Loucy (cell line): ENCODE measurements at regions not wholly inside any gene's neighbourhood (a gene's known extent, or its start where the extent isn't known, plus 50 kb on each side); places are given as distances from the start of the nearest gene placed in this dataset.

Experiments used
- H2AFZ ChIP-seq: fragments of 200-600 bp; sonication (generic); 2 replicates; pipeline ENCODE4 v1.6.0; 2016; ENCODE audit warnings: antibody characterized with exemption, mild to moderate bottlenecking, low read length, moderate library complexity
- H3F3A ChIP-seq: fragments of 200-600 bp; 2 replicates; pipeline ENCODE4 v1.6.0; 2016; ENCODE audit warnings: antibody characterized with exemption, low read depth, mild to moderate bottlenecking
- H3K27me3 ChIP-seq: fragments of 200-600 bp; sonication (generic); 2 replicates; pipeline ENCODE4 v1.6.1; 2014; ENCODE audit warnings: low read length, mild to moderate bottlenecking; ENCODE audit not compliant: insufficient read depth, poor library complexity, severe bottlenecking
- H3K36me3 ChIP-seq: fragments of 200-600 bp; sonication (generic); 2 replicates; pipeline ENCODE4 v1.6.1; 2016; ENCODE audit warnings: low read length; ENCODE audit not compliant: insufficient read depth
- H3K4me1 ChIP-seq: fragments of 200-600 bp; sonication (generic); 2 replicates; pipeline ENCODE4 v1.5.1; 2014; ENCODE audit warnings: low read length, mild to moderate bottlenecking; ENCODE audit not compliant: insufficient read depth, poor library complexity, severe bottlenecking
- H3K4me2 ChIP-seq: fragments of 200-600 bp; sonication (generic); 2 replicates; pipeline ENCODE4 v1.6.0; 2014; ENCODE audit warnings: antibody characterized with exemption, low read length, low read depth, mild to moderate bottlenecking; ENCODE audit not compliant: poor library complexity, severe bottlenecking
- H3K4me3 ChIP-seq: fragments of 200-600 bp; sonication (generic); 2 replicates; pipeline ENCODE4 v1.5.1; 2014; ENCODE audit warnings: low read length, mild to moderate bottlenecking, mixed read lengths; ENCODE audit not compliant: poor library complexity, severe bottlenecking
- H3K79me2 ChIP-seq: fragments of 200-600 bp; sonication (generic); 2 replicates; pipeline ENCODE4 v1.6.1; 2014; ENCODE audit warnings: low read length; ENCODE audit not compliant: insufficient read depth
- H3K9ac ChIP-seq: fragments of 200-600 bp; sonication (generic); 2 replicates; pipeline ENCODE4 v1.6.0; 2014; ENCODE audit warnings: mild to moderate bottlenecking, low read depth, low read length, moderate library complexity; ENCODE audit not compliant: poor library complexity, severe bottlenecking
- H3K9me2 ChIP-seq: fragments of 200-600 bp; sonication (generic); replicated peaks from 2 replicates; pipeline ENCODE4 v1.6.1; 2016; ENCODE audit warnings: low read depth, low read length, mixed read lengths
- H3K9me3 ChIP-seq: fragments of 200-600 bp; sonication (generic); 2 replicates; pipeline ENCODE4 v1.6.1; 2014; ENCODE audit warnings: mild to moderate bottlenecking, antibody characterized with exemption, low read length, low read depth; ENCODE audit not compliant: insufficient read depth
- H4K20me1 ChIP-seq: fragments of 200-600 bp; sonication (generic); 2 replicates; pipeline ENCODE4 v1.6.0; 2014; ENCODE audit warnings: antibody characterized with exemption, low read length, mild to moderate bottlenecking; ENCODE audit not compliant: insufficient read depth, poor library complexity, severe bottlenecking
- CTCF ChIP-seq: fragments of 200-600 bp; sonication (generic); conservative IDR thresholded peaks from 2 replicates; pipeline ENCODE4 v1.5.1; 2014; ENCODE audit warnings: mild to moderate bottlenecking, antibody characterized with exemption, low read length
- EZH2phosphoT487 ChIP-seq: fragments of 200-600 bp; IDR thresholded peaks from 2 replicates; pipeline ENCODE4 v1.6.1; 2018; ENCODE audit warnings: antibody characterized with exemption, mild to moderate bottlenecking, moderate library complexity, borderline replicate concordance

DNA sequence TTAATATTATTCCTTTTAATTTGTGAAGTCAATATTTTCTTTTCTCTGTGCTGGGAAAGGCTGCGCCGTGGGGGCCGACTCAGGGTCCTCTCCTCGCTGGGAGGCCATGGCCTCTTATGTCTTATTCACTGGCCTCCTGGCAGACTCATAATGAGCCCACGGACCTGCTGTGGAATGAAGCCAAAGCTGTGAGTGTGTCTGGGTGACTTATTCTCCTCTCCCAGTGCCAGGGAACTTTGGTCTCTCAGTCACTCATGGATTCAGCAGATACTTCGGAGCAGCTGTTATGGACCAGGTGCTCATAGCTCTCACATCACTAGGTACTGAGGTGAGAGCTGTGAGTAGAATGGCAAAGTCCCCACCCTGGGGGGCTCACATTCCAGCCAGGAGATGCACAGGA is 297.6 kb downstream of the CDH26 start:
- TF ChIP-seq CTCF (no peak), EZH2phosphoT487 (no peak)
- H3K9me2 ChIP-seq: no peaks in the 10 kb centered on the region
- no peaks in the 10 kb centered on the region for H3K36me3 ChIP-seq
- no peak overlapping the region for H2AFZ ChIP-seq
- no peaks in the 10 kb centered on the region for H4K20me1 ChIP-seq
- peaks cover 9% of the 10 kb centered on the region for H3K4me1 ChIP-seq
- no peak overlapping the region for H3K4me2 ChIP-seq
- no peak overlapping the region for H3K4me3 ChIP-seq
- no peak overlapping the region for H3K9ac ChIP-seq
- no peaks in the 10 kb centered on the region for H3K27me3 ChIP-seq
- no peaks in the 10 kb centered on the region for H3F3A ChIP-seq
- no peaks in the 10 kb centered on the region for H3K9me3 ChIP-seq
- no peaks in the 10 kb centered on the region for H3K79me2 ChIP-seq

DNA sequence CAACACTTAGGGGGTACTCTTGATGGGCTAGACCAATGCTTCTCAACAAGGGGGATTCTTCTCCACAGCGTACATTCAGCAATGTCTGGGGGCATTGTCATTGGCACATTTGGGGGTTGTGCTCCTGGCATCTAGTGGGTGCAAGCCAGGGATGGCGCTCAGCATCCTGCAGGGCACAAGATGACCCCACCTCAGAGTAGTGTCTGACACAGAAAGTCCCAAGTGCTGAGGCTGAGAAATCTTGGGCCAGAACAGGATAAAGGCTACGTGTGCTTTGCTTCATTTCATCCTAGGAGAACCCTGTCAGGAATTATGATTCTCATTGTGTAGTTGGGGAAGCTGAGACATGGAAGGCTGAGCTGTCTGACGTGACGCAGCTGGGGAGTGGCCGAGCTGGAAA is 298.6 kb downstream of the CDH26 start:
- H3K9me2 ChIP-seq: no peaks in the 10 kb centered on the region
- no peak overlapping the region for H3K9ac ChIP-seq
- H2AFZ ChIP-seq: no peak overlapping the region
- no peak for TF ChIP-seq CTCF
- no peak for TF ChIP-seq EZH2phosphoT487
- H3K4me2 ChIP-seq: no peak overlapping the region
- no peak overlapping the region for H3K4me3 ChIP-seq
- no peaks in the 10 kb centered on the region for H3K9me3 ChIP-seq
- no peaks in the 10 kb centered on the region for H3K27me3 ChIP-seq
- H3K4me1 ChIP-seq: peaks cover 16% of the 10 kb centered on the region
- no peaks in the 10 kb centered on the region for H4K20me1 ChIP-seq
- H3K79me2 ChIP-seq: no peaks in the 10 kb centered on the region
- no peaks in the 10 kb centered on the region for H3K36me3 ChIP-seq
- no peaks in the 10 kb centered on the region for H3F3A ChIP-seq

- Histone ChIP-seq H3K9me3 (no peaks in the 10 kb centered on the region), H4K20me1 (no peaks in the 10 kb centered on the region), H3K9me2 (no peaks in the 10 kb centered on the region), H3K36me3 (no peaks in the 10 kb centered on the region), H3K4me2 (no peak overlapping the region), H3K27me3 (no peaks in the 10 kb centered on the region), H3K4me1 (peaks cover 17% of the 10 kb centered on the region), H3K79me2 (no peaks in the 10 kb centered on the region), H3F3A (no peaks in the 10 kb centered on the region), H3K9ac (no peak overlapping the region), H2AFZ (no peak overlapping the region), H3K4me3 (no peak overlapping the region)
- no peak for TF ChIP-seq CTCF
- no peak for TF ChIP-seq EZH2phosphoT487
Observed at GRCh38 chr20:60257671-60258070, 299.4 kb downstream of the CDH26 start.
